ENCODE measurements at regions not wholly inside any gene's neighbourhood (a gene's known extent, or its start where the extent isn't known, plus 50 kb on each side); places are given as distances from the start of the nearest gene placed in this dataset.
"Not testable (repeated sequence)": the region's sequence is repeated elsewhere in the genome, so short reads cannot be mapped to it uniquely, and the experiment has no call there.

DNA sequence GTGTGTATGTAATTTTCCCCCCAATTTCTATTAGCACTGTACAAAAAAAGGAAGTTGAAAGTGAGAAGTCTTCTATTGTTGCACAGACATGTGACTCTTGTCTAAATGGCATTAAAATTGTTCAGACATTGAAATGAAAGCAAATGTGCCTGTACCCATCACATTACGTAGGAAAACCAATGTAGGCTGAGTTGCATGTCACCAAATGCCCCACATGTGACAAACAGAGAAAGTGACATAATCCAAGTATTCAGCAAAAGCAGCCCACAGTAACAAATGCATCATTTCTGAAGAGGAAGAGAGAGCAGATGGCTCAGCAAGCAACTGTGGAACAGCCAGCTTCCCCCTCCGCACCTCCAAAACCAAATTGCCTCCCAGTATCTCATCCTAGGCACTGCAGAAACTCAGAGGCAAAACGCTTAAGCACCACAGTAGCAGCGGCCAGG is 161.5 kb upstream of the NR4A3 start:
- DNase-seq: no peak

DNA sequence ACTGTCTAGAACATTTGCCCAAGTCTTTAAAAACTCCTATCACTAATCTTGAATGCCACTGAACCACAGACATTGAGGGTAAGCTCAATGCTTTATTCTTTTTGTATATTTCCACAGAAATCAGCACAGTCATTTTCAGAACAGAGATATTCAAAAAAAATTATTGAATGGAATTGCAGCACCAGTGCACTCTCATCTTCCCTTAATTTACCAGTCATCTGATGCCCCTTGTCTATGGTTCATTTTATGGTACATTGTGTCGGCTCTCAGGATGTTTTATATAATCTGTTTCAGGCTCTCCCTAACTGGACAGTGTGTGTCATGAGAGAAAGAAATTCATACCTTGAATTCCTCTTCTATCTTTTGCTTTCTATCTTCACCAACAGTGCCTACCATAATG is 158.4 kb upstream of the NR4A3 start:
- DNase-seq: no peak

DNA sequence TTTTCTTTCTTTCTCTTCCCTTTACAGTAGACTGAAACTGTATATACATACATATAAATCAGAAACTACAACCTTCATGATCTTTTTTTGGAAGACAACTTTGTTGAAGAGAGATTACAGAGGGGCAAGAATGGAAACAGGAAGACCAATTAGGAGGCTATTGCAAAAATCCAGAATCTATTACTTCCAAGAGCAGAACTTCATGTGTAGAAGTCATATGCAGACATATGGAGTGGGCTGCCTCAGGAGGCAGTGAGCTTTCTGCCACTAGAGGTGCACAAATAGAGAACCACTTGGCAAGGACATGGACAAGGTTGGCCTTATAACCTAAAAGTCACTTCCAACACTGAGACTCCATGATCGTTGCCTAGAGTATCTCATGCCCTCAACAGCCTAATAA is 157.8 kb upstream of the NR4A3 start:
- no peak for DNase-seq

DNA sequence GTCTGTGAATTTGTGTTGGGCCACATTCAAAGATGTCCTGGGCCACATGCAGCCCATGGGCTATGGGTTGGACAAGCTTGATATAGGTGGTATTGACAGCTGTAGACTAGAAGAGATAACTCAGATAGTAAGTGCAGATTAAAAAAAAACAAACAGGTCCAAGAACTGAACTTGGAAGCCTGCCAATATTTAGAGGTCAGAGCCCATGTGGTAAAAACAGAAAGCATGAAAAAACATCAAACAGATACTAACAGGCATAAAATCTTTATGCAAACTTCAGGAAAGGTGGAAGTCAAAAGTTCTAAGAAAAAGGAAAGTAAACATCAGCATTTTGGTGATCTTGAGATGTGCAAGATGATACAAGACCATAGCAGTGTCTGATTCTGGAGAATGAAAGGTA is 155.1 kb upstream of the NR4A3 start:
- no peak for DNase-seq

DNA sequence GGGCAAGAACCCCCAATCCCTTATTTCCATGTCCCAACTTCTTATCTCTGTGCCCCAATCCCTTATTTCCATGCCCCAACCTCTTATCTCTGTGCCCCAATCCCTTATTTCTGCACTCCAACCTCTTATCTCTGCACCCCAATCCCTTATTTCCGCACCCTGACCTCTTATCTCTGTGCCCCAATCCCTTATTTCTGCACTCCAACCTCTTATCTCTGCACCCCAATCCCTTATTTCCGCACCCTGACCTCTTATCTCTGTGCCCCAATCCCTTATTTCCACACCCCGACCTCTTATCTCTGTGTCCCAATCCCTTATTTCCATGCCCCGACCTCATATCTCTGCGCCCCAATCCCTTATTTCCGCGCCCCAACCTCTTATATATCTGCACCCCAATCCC is 150.8 kb upstream of the NR4A3 start:
- DNase-seq: not testable (repeated sequence)

DNA sequence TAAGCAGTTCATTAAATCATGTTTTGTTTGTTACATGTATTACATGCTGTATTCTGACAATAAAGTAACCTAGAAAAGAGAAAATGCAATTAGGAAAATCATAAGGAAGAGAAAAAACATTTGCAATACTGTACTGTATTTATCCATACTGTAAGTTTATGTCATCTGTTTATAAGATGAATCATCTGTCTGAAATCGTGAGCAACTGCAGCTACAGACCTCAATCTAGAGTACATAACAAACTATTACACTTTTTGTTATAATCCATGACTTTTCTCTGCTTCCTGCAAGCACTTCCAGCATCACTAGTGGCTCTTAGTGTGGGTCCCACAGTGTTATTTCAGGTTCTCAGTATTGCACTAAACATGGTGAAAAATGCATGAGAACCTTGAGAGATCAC is 144.4 kb upstream of the NR4A3 start:
- no peak for DNase-seq

DNA sequence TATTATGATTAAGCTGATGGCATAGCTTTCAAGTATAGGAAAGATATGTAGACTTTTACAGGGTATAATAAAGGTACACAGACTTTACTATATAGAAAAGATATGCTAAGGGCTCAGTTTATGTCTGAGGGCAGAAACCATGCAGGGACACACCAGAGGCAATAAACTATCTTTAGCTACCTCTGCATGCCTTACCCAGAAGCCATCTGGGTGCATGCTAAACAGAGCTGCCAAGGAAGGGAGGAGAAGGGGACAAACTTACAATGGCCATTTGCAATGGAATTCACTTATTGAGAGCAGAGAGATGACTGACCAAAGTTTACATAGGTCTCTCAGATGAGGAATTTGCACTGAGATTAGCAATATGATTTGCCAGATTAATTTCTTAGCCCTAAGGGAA is 143.1 kb upstream of the NR4A3 start:
- DNase-seq: no peak

DNA sequence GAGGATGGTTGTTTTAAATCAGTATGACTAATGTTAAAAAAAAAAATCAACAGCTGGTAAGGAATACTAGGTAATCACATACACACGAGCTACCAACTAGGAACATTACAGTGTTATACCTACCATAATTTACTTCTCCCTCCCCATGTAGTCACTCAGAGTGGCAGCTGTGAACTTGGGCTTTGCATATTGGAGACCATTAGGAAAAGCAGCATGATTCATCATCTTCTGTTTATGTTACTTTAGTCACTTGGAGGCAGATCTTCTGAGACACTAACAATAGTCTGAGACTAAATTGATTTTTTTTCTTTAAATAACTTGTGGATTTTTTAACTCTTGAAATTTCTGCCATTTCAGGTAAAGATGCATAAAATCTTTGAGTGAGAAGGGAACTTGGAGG is 141.5 kb upstream of the NR4A3 start:
- DNase-seq: no peak

DNA sequence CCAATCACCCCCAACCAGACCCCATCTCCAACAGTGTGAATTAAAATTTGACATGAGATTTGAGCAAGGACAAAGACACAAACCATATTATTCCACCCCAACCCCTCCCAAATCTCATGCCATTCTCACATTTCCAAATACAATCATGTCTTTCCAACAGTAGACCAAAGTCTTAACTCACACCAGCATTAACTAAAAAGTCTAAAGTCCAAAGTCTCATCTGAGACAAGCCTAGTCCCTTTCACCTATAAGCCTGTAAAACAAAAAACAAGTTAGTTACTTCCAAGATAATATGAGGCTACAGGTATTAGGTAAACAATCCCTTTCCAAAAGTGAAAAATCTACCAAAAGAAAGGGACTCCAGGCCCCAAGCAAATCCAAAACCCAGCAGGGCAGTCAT is 140.6 kb upstream of the NR4A3 start:
- no peak for DNase-seq

DNA sequence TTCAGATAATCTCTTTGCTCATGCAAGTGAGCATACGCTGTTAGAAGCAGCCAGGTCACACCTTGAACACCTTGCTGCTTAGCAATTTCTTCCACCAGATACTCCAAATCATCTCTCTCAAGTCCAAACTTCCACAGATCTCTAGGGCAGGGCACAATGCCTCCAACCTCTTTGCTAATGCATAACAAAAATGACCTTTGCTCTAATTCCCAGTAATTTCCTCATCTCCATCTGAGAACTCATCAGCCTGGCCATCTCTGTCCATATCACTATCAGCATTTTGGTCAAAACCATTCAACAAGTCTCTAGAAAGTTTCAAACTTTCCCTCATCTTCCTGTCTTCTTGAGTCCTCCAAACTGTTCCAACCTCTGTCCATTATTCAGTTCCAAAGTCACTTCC is 139.3 kb upstream of the NR4A3 start:
- no peak for DNase-seq

DNA sequence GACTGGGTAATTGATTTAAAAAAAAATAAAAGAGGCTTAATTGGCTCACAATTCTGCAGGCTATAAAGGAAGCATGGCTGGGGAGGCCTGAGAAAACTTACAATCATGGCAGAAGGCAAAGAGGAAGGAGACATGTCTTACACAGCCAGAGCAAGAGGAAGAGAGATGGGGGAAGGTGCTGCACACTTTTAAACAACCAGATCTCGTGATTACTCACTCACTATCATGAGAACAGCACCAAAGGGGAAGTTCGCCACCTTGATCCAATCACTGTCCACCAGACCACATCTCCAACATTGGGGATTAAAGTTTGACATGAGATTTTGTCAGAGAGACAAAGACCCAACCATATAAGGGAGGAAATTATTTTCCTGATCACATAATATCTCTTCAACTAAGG is 138.8 kb upstream of the NR4A3 start:
- no peak for DNase-seq

DNA sequence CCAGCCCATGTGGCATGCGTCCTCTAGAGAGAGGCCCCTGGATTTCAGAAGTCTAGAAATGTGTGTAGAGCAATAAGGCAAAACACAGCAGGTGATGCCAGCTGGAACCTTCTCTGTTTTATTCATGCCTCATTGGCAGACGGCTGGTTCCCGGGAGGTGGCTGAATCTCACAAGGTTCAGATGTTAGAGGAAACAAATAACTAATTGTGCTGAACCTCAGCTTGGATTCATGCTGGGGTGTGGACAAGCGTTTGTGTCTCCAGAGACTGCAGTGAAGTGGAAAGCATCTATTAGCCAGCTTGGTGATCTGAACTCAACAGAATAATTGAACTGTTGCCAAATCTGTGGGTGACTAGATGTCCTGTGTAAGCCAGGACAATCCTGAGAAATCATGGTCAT is 131.1 kb upstream of the NR4A3 start:
- peak; percentile 68 for DNase-seq

DNA sequence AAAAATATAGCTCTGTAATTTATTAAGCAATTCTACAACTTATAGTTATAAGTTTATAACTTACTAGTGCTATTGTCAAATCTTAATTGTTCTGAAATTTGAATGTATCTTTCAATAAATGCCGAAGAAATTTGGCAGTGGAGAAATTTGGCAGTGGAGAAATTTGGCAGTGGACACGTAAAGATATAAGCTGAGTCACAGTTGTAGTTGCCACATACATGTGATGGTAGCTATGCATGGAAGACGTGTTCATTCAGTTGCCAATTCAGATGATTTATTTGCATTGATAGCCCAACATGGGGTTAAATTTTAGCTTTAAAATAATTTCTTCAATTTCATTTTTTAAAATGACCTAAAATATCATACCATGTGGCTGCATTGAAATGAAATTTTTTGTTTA is 127.8 kb upstream of the NR4A3 start:
- DNase-seq: no peak

DNA sequence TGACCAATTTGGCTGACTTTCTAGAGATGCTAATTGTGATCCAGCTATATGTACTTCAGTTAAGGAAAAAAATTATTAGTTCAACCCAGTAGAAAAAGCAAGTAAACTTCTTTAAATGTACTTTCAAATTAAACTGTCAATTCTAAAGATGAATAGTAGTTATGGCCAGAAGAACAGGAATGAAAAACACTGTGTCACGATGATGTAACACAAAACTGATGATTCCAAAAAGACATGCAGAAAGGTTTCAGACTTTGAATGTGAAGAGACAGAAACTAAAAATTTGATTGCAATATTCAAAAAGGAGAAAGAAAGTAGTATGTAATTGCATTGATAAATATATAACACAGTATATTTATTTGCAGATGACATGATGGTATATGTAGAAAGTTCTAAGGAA is 127.3 kb upstream of the NR4A3 start:
- DNase-seq: no peak

DNA sequence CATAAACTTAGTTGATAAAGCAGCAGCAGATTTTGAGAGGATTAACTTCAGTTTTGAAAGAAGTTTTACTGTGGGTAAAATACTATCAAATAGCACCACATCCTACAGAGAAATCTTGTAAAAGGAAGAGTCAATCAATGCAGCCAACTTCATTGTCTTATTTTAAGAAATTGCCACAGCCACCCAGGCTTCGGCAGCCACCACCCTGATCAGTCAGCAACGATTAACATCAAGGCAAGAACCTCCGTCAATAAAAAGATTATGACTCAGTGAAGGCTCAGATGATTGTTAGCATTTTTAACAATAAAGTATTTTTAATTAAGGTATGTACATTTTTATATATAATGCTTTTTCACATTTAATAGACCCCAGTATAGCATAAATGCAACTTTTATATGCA is 122.3 kb upstream of the NR4A3 start:
- no peak for DNase-seq

DNA sequence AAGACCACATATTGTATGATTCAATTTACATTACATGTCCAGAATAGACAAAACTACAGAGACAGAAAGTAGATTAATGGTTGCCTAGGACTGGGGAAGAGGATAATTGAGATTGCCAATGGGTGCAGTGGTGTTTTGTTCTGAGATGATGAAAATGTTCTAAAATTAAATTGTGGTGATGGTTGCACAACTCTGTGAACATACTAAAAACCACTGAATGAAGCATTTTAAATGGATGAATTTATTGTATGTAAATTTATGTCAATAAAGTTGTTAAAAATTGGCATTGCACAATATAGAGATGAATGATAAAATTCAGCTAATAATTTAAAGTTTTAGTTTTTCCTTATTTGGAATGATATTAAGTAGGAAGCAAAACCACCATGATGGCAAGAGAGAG is 109.5 kb upstream of the NR4A3 start:
- DNase-seq: no peak

DNA sequence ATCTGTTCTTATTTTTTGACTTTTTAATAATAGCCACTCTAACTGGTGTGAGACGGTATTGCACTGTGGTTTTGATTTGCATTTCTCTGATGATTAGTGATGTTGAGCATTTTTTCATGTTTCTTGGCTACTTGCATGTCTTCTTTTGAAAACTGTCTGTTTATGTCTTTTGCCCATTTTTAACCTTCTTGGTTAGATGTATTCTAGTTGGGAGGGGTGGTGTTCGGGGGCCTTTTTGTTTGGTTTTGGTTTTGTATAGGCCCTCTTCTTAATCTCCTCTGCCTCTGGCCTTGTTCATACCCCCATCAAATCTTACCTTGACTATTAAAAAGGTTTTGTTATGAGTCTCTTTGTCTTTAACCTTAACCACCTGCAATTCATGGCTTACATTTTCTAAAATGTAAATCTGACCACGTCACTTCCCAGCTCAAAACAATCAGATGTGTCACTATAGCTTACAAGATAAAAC is 107.8 kb upstream of the NR4A3 start:
- no peak for DNase-seq

DNA sequence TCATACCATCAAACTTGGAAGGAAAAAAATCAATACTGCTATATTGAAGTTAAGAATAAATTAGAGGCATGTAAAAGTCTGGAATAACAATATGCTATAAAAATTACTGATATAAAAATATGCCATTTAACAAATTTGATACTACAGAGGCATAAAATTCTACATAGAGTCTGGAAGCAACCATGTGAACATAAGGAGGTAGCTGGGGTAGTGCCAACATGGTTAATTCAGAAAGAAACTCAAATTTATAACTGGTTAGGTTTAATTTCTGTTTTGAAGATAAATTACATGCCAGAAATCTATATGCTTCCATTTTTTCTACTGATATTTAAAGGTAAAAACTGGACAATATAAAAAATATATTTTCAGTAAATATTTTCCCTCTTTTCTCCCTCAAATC is 103.1 kb upstream of the NR4A3 start:
- DNase-seq: no peak

DNA sequence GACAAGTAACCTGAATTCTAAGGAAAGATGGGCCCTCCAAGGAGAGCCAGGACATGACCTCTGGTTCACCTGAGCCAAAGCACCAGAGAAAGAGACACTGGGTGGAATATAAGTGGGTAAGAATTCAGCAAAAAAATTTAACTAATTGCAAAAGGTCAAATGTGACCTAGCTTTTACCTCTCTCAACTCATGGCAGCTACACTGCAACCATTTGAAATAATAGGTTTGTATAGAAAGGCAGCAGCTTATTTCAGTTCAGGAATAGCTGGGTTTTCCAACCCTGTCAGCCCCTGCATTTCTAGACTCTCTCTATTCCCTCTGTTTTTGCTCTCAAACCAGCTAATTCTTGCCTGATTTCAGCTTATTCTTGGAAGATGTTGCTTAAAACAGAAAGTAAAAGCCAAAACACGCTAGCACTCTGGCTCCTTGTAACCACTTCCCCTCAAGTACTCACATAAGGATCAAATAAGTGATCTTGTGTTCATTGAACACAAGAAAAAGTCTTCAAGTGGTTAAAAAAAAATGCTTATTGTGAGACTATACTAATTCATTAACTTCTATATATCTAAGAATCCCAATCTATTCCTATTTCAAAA is 101.1 kb upstream of the NR4A3 start:
- no peak for DNase-seq

DNA sequence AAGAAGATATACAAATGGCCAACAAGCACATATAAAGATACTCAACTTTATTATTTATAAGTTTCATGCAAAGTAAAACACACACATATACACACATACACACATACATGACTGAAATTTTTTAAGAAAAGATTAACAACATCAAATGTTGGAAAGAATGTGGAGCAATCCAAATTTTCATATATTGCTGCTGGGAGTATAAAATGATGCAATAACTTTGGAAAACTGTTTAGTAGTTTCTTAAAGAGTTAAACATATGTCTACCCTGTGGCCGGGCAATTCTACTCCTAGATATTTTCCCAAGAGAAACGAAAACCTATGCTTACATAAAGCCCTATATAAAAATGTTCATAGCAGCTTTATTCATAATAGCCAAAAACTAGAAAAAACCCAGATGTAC is 99.8 kb upstream of the NR4A3 start:
- DNase-seq: no peak

DNA sequence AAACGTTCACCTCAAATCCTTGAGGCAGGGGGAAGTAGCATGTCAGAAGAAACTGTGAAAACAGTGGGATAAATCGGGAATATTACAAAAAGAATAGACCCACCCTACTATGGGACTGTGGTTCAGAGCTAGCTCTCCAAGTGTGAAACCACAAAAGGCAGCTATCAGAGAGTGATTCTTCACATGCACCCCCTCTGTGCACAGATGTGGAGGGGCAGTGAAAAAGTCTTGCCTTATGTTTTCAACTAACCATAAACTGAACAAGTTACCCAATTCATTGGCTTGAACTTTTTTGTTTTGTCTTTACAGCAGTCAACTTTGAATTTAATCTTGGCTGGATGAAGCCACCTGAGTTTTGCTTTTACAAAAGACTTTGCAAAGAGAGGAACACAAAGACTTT is 98.8 kb upstream of the NR4A3 start:
- DNase-seq: no peak

DNA sequence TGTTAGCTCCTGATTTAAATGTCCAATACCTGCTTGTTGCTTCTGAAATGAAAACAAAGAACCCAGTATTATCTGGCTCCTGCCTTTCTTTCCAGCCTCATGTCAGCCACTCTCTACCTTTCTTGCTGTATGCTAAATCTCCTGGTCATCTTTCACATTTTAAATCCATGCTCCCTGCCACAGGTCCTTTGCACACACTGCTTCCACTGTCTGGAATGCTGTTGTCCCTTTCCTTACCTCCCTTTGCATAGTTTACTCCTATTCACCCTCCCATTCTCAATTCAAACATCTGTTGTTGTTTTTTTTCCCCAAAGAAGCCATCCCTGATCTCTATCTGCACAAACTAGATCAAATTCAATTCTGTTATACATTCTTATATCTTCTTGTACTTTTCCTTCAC is 97.0 kb upstream of the NR4A3 start:
- DNase-seq: no peak

DNA sequence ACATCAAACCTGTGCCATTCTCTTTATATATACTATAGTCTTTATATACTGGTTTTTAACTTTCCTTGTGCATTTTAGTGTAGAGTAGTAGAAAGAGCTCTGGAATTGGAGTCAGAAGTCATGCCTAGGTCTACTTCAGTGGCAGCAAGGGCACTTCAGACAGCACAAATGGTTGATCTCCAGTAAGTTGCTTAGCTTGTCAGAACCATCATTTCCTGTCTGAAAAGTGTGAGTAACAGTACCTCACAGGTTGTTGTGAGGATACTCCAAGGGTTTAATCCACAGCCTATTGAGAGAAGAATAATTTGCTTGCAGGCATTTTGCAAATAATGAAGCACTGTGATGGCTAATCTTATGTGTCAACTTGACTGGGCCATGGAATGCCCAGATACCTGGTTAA is 95.8 kb upstream of the NR4A3 start:
- DNase-seq: no peak

DNA sequence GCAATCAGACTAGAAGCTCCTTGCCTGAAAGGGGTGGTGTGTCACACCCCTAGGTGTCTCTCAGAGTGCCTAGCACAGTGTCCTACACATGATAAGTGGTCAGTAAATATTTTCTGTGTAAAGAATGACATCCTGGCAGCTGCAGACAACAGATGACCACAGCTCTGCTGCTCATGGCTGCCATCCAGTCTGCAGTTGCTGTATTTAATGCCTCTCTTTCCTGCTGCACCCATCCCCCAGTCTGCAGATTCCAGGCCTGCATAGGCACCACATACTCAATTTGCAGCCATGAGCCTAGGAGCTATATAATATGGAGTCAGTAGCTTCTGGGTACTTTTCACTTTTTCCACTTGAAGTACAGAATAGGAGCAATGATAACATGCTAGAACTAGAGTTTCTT is 94.9 kb upstream of the NR4A3 start:
- DNase-seq: no peak

DNA sequence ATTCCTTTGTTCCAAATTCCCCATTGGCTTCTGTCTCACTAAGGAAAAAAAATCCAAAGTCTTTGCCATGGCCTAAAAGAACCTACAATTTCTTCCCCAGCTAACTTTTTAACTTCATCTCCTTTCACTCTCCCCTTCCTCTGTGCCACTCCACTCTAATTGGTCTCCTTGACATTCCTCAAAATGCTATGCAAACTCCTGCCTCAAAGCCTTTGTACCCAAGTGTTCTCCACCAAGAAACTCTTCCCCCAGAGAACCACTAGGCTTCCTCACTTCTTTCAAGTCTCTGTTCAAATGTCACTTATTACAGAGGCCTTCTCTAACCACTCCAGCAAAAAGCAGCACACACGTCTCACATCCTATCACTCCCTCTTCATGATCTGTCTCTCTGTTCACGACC is 91.6 kb upstream of the NR4A3 start:
- no peak for DNase-seq

DNA sequence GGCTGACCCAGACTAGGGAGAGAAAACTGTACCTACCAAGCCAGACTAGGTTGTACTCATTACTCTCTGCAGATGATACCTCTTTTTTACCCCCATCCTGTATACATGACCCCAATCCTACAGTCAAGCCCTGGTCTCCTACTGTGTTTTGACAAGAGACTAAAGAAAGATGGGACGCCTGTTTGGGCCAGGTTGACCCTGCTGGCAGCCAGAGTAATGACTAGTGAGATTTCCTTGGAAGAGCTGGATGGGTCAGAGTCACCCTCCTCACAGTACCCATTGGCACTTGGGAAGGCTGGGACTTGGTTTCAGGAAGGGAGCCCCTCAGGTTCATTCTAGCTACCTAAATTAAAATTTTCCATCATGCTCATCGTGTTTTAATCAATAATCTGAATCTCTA is 89.7 kb upstream of the NR4A3 start:
- no peak for DNase-seq
